Neuron (in vitro differentiated cells): ENCODE measurements at regions not wholly inside any gene's neighbourhood (a gene's known extent, or its start where the extent isn't known, plus 50 kb on each side); places are given as distances from the start of the nearest gene placed in this dataset.

Source experiments
- H2AFZ ChIP-seq: one replicate; pipeline ENCODE4 v1.6.1; 2013; ENCODE audit warnings: low read depth, mild to moderate bottlenecking, inconsistent platforms, low read length, moderate library complexity
- H3K27me3 ChIP-seq: one replicate; pipeline ENCODE4 v1.6.1; 2013; ENCODE audit warnings: low read length; ENCODE audit not compliant: insufficient read depth
- H3K36me3 ChIP-seq: one replicate; pipeline ENCODE4 v1.6.1; 2013; ENCODE audit warnings: low read length; ENCODE audit not compliant: insufficient read depth
- H3K4me1 ChIP-seq: one replicate; pipeline ENCODE4 v1.6.1; 2013; ENCODE audit warnings: low read length; ENCODE audit not compliant: insufficient read depth
- H3K4me3 ChIP-seq: 2 replicates; pipeline ENCODE4 v1.5.1; 2013; ENCODE audit warnings: mild to moderate bottlenecking, low read length, moderate library complexity
- H3K9me3 ChIP-seq: one replicate; pipeline ENCODE4 v1.6.1; 2013; ENCODE audit warnings: low read length

- H3K4me3 ChIP-seq = no peak overlapping the region
- no peaks in the 10 kb centered on the region for H3K9me3 ChIP-seq
- H3K27me3 ChIP-seq = no peaks in the 10 kb centered on the region
- no peak overlapping the region for H2AFZ ChIP-seq
- H3K4me1 ChIP-seq = no peaks in the 10 kb centered on the region
- H3K36me3 ChIP-seq = no peaks in the 10 kb centered on the region
These were observed 2106.0 kb downstream of the PCDH7 start for GRCh38 chr4:32826169-32826568.

GRCh38 chr4:32830160-32830559 is 2110.0 kb downstream of the PCDH7 start:
- Histone ChIP-seq H3K36me3 (no peaks in the 10 kb centered on the region), H3K4me1 (no peaks in the 10 kb centered on the region)

GRCh38 chr4:32831104-32831503 is 2110.9 kb downstream of the PCDH7 start:
- H2AFZ ChIP-seq = no peak overlapping the region
- H3K4me3 ChIP-seq = no peak overlapping the region
- no peaks in the 10 kb centered on the region for H3K27me3 ChIP-seq
- H3K36me3 ChIP-seq = no peaks in the 10 kb centered on the region
- no peaks in the 10 kb centered on the region for H3K9me3 ChIP-seq
- no peaks in the 10 kb centered on the region for H3K4me1 ChIP-seq

More at GRCh38 chr4:32830160-32830559, 2110.0 kb downstream of the PCDH7 start:
- Histone ChIP-seq H3K27me3 (no peaks in the 10 kb centered on the region), H3K9me3 (no peaks in the 10 kb centered on the region), H2AFZ (no peak overlapping the region), H3K4me3 (no peak overlapping the region)

GRCh38 chr4:32840461-32841189 is 2120.5 kb downstream of the PCDH7 start:
- Histone ChIP-seq H3K9me3 (no peaks in the 10 kb centered on the region), H3K4me3 (no peak overlapping the region), H3K4me1 (no peaks in the 10 kb centered on the region), H3K36me3 (no peaks in the 10 kb centered on the region), H2AFZ (no peak overlapping the region), H3K27me3 (no peaks in the 10 kb centered on the region)

- no peak overlapping the region for H2AFZ ChIP-seq
- no peaks in the 10 kb centered on the region for H3K4me1 ChIP-seq
- H3K9me3 ChIP-seq = no peaks in the 10 kb centered on the region
- H3K27me3 ChIP-seq = no peaks in the 10 kb centered on the region
- H3K36me3 ChIP-seq = no peaks in the 10 kb centered on the region
- H3K4me3 ChIP-seq = no peak overlapping the region
These were observed 2121.0 kb downstream of the PCDH7 start for GRCh38 chr4:32841217-32841616.

GRCh38 chr4:32847461-32847860 is 2127.3 kb downstream of the PCDH7 start:
- Histone ChIP-seq H3K27me3 (no peaks in the 10 kb centered on the region), H3K9me3 (no peaks in the 10 kb centered on the region), H2AFZ (no peak overlapping the region), H3K4me3 (no peak overlapping the region), H3K4me1 (no peaks in the 10 kb centered on the region), H3K36me3 (no peaks in the 10 kb centered on the region)

GRCh38 chr4:32855622-32856021 is 2135.5 kb downstream of the PCDH7 start:
- Histone ChIP-seq H3K4me3 (no peak overlapping the region), H3K4me1 (no peaks in the 10 kb centered on the region), H3K36me3 (no peaks in the 10 kb centered on the region), H3K27me3 (no peaks in the 10 kb centered on the region), H3K9me3 (no peaks in the 10 kb centered on the region), H2AFZ (no peak overlapping the region)

GRCh38 chr4:32858361-32858760 is 2138.2 kb downstream of the PCDH7 start:
- no peak overlapping the region for H2AFZ ChIP-seq
- no peaks in the 10 kb centered on the region for H3K36me3 ChIP-seq
- no peaks in the 10 kb centered on the region for H3K4me1 ChIP-seq
- no peak overlapping the region for H3K4me3 ChIP-seq
- H3K9me3 ChIP-seq = no peaks in the 10 kb centered on the region
- H3K27me3 ChIP-seq = no peaks in the 10 kb centered on the region

- no peaks in the 10 kb centered on the region for H3K4me1 ChIP-seq
These were observed 2138.8 kb downstream of the PCDH7 start for GRCh38 chr4:32858971-32859370.

GRCh38 chr4:32864713-32865351 is 2144.7 kb downstream of the PCDH7 start:
- Histone ChIP-seq H3K9me3 (no peaks in the 10 kb centered on the region), H3K27me3 (no peaks in the 10 kb centered on the region), H3K4me3 (no peak overlapping the region), H2AFZ (no peak overlapping the region), H3K4me1 (no peaks in the 10 kb centered on the region), H3K36me3 (no peaks in the 10 kb centered on the region)

More at GRCh38 chr4:32858971-32859370, 2138.8 kb downstream of the PCDH7 start:
- Histone ChIP-seq H3K36me3 (no peaks in the 10 kb centered on the region), H2AFZ (no peak overlapping the region), H3K27me3 (no peaks in the 10 kb centered on the region), H3K9me3 (no peaks in the 10 kb centered on the region), H3K4me3 (no peak overlapping the region)

GRCh38 chr4:32876546-32876945 is 2156.4 kb downstream of the PCDH7 start:
- H3K27me3 ChIP-seq = no peaks in the 10 kb centered on the region
- H3K4me1 ChIP-seq = no peaks in the 10 kb centered on the region
- H3K4me3 ChIP-seq = no peak overlapping the region
- H2AFZ ChIP-seq = no peak overlapping the region
- H3K9me3 ChIP-seq = no peaks in the 10 kb centered on the region
- no peaks in the 10 kb centered on the region for H3K36me3 ChIP-seq

- Histone ChIP-seq H2AFZ (no peak overlapping the region), H3K4me3 (no peak overlapping the region), H3K27me3 (no peaks in the 10 kb centered on the region)
These were observed 2159.7 kb downstream of the PCDH7 start for GRCh38 chr4:32879913-32880312.

GRCh38 chr4:32884198-32884597 is 2164.0 kb downstream of the PCDH7 start:
- Histone ChIP-seq H3K36me3 (no peaks in the 10 kb centered on the region), H3K4me3 (no peak overlapping the region), H3K27me3 (no peaks in the 10 kb centered on the region), H3K9me3 (no peaks in the 10 kb centered on the region), H3K4me1 (no peaks in the 10 kb centered on the region), H2AFZ (no peak overlapping the region)

More at GRCh38 chr4:32879913-32880312, 2159.7 kb downstream of the PCDH7 start:
- Histone ChIP-seq H3K9me3 (no peaks in the 10 kb centered on the region), H3K36me3 (no peaks in the 10 kb centered on the region), H3K4me1 (no peaks in the 10 kb centered on the region)
